Rectal smooth muscle tissue (tissue), 1 donor: ENCODE measurements at regions not wholly inside any gene's neighbourhood (a gene's known extent, or its start where the extent isn't known, plus 50 kb on each side); places are given as distances from the start of the nearest gene placed in this dataset.

Experiments
- H3K27ac ChIP-seq: one replicate; pipeline ENCODE4 v1.7.0; 2013; ENCODE audit warnings: low read depth, low read length, inconsistent platforms
- H3K27me3 ChIP-seq: one replicate; pipeline ENCODE4 v1.7.0; 2013; ENCODE audit warnings: low read length; ENCODE audit not compliant: control insufficient read depth, insufficient read depth
- H3K36me3 ChIP-seq: one replicate; pipeline ENCODE4 v1.7.0; 2013; ENCODE audit warnings: low read length; ENCODE audit not compliant: control insufficient read depth, insufficient read depth
- H3K4me1 ChIP-seq: one replicate; pipeline ENCODE4 v1.7.0; 2013; ENCODE audit warnings: low read length; ENCODE audit not compliant: control insufficient read depth, insufficient read depth
- H3K4me3 ChIP-seq: one replicate; pipeline ENCODE4 v1.7.0; 2013; ENCODE audit warnings: low read length
- H3K9ac ChIP-seq: one replicate; pipeline ENCODE4 v1.7.0; 2013; ENCODE audit warnings: low read length

DNA sequence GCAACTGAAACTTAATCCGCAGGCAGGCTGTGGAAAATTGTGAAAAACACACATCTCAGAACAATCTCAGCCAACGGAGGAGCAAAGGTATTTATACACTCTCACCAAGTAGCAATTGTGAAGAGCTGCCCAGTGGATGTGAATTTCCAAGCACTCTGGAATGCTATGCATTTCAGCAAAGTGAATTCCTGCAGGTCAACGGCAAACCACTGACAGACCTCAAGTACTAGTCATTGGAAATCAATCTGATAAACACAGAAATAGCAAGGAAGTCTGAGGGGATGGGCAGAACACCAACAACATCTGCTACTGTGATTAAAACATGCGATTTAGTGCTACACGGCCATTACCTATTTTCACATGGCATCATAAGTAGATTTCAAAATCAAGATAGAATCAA is 429.1 kb downstream of the HTR1B start:
- no peak overlapping the region for H3K9ac ChIP-seq
- H3K4me3 ChIP-seq: no peak overlapping the region
- H3K27me3 ChIP-seq: no peaks in the 10 kb centered on the region
- H3K4me1 ChIP-seq: no peaks in the 10 kb centered on the region
- no peaks in the 10 kb centered on the region for H3K36me3 ChIP-seq
- H3K27ac ChIP-seq: no peak overlapping the region

DNA sequence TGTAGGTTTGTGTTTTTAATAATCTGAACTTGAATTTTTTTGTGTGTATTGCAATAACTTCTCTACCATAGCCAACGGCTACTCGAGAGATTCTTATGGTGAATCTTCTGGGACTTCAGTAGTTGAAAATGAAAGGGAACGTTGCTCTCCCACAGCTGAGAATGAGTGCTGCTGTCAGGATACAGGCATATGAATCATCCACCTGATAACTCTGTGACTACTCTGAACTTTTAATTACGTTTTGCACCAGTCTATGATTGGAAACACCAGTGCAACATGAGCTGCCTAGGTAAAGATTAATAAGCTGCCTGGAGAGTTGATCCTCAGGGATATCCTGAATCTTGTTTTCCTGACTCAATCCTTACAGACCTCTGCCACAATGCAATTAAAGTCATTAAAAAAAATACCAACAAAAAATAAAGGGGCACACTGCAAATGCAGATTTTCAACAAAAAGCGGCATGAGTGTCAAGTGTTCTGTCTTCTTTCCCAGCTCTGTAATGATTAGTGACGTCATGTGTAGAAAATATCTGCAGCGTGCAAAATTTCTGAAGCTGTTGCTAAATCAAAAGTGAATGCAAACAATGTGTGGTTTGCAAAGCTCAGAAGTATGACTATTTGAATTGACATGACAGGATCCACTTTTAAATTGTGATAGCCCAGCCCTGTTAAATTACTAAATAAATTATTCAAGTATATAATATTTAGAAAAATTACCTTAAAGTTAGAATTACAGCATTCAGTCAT is 432.2 kb downstream of the HTR1B start:
- Histone ChIP-seq H3K9ac (no peak overlapping the region), H3K27me3 (no peaks in the 10 kb centered on the region), H3K4me1 (no peaks in the 10 kb centered on the region), H3K36me3 (no peaks in the 10 kb centered on the region), H3K27ac (no peak overlapping the region), H3K4me3 (no peak overlapping the region)

DNA sequence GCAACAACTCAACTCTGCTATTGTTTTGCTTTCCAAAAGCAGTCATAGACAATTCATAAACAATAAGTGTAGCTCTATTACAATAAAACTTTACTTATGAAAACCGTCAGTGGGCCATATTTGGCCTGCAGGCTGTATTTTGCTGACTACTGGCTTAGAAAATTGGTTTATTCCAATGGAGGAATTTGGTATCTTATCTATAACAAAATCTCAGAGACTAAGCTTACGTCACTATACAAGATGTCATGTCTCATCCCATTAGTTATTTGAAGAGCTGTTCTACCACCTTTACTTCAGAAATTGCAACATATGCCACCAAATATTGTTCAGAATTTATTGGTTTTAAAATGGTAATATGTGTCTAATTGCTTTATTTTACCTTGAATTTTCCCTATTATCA is 436.9 kb downstream of the HTR1B start:
- H3K27me3 ChIP-seq: no peaks in the 10 kb centered on the region
- H3K4me3 ChIP-seq: no peak overlapping the region
- no peak overlapping the region for H3K27ac ChIP-seq
- no peaks in the 10 kb centered on the region for H3K36me3 ChIP-seq
- no peaks in the 10 kb centered on the region for H3K4me1 ChIP-seq
- no peak overlapping the region for H3K9ac ChIP-seq

DNA sequence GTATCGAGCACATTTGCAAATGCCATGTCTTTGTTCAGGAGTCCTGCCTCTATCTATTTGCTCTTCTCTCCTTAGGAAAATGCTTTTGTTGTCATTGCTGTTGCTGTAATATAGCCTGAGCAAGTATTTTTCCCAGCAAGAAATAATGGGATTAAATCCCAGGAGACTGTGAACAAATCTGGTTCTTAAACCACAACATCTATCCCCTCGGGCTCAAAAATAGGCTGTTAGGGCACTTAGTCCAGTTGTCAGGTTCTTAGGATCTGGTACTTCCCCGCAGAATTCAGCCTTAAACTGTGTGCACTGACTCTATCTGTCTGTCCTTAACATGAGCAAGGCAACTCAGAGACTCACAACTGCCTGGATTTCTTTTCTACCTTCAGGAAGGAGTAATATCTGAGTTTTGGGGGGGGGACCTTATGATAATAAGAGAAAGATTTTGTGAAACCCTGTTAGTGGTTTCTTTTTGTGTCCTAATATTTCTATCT is 437.5 kb downstream of the HTR1B start:
- H3K4me1 ChIP-seq: no peaks in the 10 kb centered on the region
- no peak overlapping the region for H3K4me3 ChIP-seq
- no peak overlapping the region for H3K9ac ChIP-seq

DNA sequence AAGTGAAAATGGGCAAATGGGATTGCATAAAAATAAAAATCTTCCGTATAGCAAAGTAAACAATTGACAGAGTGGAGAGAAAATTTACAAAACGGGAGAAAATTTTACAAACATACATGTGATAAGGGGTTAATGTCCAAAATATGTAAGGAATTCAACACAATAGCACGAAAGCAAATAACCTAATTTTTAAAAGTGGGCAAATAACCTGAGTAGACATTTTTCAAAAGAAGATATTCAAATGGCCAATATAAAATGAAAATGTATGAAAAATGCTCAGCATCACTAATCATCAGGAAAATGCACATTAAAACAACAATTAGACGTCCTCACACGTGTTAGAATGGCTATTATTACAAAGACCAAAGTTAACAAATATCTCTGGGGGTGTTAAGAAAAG is 441.5 kb downstream of the HTR1B start:
- no peaks in the 10 kb centered on the region for H3K36me3 ChIP-seq
- no peaks in the 10 kb centered on the region for H3K4me1 ChIP-seq
- H3K4me3 ChIP-seq: no peak overlapping the region

More for the DNA sequence above, 437.5 kb downstream of the HTR1B start:
- Histone ChIP-seq H3K36me3 (no peaks in the 10 kb centered on the region), H3K27me3 (no peaks in the 10 kb centered on the region), H3K27ac (no peak overlapping the region)

DNA sequence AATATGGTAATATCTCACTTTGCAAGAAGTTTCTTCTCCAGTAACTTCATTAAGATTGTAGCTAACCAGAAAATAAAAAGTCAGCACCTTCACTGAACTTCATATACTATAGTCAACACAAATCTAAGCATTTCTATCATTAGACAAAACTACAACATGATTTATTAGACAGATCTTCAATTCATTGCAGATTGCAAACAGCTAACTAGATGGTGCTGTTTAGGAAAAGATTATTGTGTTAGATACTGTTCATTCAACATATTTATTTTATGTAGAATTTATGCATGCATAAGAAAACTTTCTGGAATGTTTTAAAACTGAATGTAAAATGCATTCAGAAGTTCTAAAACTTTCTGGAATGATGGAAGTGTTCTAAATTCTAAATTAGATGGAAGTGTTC is 442.1 kb downstream of the HTR1B start:
- no peak overlapping the region for H3K27ac ChIP-seq
- no peak overlapping the region for H3K9ac ChIP-seq
- H3K36me3 ChIP-seq: no peaks in the 10 kb centered on the region
- H3K4me3 ChIP-seq: no peak overlapping the region
- no peaks in the 10 kb centered on the region for H3K27me3 ChIP-seq
- no peaks in the 10 kb centered on the region for H3K4me1 ChIP-seq

More for the DNA sequence above, 441.5 kb downstream of the HTR1B start:
- H3K9ac ChIP-seq: no peak overlapping the region
- H3K27me3 ChIP-seq: no peaks in the 10 kb centered on the region
- no peak overlapping the region for H3K27ac ChIP-seq

DNA sequence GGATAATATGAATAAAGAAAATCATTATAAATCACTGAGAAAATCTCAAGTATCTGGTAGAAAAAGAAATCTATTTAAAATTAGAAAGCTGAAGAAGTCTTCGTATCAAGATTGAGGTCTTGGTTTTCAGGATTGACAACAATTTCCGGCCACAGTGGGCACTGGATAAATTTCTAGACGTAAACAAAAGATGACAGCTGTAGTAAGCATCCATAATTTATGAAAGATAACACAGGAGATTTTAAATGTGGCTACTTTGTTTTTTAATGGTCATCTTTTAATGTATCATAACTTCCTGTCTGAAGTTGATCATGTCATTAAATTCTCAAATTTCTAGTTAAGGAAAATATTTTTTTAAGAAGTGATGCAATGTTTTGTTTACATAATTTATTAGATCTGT is 444.2 kb downstream of the HTR1B start:
- no peaks in the 10 kb centered on the region for H3K27me3 ChIP-seq
- no peak overlapping the region for H3K27ac ChIP-seq
- H3K4me3 ChIP-seq: no peak overlapping the region
- H3K36me3 ChIP-seq: no peaks in the 10 kb centered on the region
- H3K4me1 ChIP-seq: no peaks in the 10 kb centered on the region
- H3K9ac ChIP-seq: no peak overlapping the region

DNA sequence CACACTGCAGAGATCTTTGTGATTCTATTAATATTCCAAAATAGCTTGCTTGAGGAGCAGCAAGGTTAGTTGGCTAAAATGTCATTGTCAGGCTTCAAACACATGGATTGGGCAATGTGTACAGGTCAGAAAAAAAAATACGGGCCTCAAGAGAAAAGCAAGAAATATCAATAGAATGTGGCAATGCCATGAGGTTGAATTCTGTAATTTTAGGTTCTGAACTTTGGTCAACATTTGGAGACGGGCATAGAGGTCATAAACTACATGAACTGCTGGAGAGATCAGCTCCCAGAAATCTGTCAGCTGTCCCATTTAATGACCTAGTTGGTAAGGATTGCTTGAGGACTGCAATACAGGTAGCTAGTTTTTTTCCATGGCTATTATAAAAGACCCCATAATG is 445.8 kb downstream of the HTR1B start:
- no peak overlapping the region for H3K9ac ChIP-seq
- no peaks in the 10 kb centered on the region for H3K4me1 ChIP-seq
- no peak overlapping the region for H3K4me3 ChIP-seq
- H3K27me3 ChIP-seq: no peaks in the 10 kb centered on the region
- H3K36me3 ChIP-seq: no peaks in the 10 kb centered on the region
- H3K27ac ChIP-seq: no peak overlapping the region

DNA sequence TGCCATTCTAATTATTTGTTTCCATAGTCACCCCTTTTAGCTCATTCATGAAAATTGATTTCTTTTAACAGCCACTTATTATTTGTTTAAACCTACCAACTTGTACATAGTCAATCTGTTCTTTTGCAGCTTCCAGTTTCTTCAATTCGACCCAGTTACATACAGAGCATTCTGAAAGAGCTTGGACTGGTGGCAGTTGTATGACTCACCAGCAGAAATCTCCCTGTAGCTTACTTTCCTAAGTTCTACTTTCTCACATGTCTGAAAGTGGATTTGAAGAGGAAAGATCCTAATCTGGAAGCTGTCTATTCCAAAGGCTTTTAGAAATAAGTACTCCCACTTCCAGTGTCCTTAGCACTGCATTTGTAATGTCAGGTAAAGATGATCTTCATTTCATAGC is 447.9 kb downstream of the HTR1B start:
- Histone ChIP-seq H3K36me3 (no peaks in the 10 kb centered on the region), H3K27me3 (no peaks in the 10 kb centered on the region), H3K4me1 (no peaks in the 10 kb centered on the region), H3K4me3 (no peak overlapping the region), H3K27ac (no peak overlapping the region), H3K9ac (no peak overlapping the region)

DNA sequence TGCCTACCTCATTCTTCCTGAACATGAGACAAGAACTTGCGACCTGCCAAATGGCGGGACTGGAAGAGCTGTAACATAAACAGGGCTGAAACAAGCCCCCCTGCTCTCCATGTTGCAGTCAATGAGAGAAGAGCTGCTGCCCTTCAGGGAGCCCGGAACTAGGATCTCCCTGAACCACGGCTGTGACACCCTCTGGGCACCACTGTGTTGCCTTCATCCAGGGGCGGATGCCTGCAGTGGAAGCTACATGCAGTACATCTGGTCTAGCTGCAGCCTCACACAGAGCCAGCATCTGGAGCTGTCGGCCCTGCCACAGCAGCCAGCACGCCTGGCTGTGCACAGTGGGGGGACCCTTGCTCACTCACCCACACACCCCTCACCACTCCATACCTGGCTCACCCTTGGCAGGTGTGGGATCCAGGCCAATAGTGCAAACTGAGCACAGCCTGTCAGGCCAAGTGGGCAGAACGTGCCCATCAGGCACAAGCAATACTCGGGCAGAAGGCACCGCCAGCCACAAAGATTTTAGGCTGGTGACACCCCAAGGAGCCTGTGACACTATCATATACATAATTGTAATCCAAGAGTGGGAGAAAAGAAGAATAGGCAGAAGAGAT is 451.3 kb downstream of the HTR1B start:
- Histone ChIP-seq H3K36me3 (no peaks in the 10 kb centered on the region), H3K9ac (no peak overlapping the region), H3K27ac (no peak overlapping the region), H3K4me3 (no peak overlapping the region), H3K4me1 (no peaks in the 10 kb centered on the region), H3K27me3 (no peaks in the 10 kb centered on the region)

DNA sequence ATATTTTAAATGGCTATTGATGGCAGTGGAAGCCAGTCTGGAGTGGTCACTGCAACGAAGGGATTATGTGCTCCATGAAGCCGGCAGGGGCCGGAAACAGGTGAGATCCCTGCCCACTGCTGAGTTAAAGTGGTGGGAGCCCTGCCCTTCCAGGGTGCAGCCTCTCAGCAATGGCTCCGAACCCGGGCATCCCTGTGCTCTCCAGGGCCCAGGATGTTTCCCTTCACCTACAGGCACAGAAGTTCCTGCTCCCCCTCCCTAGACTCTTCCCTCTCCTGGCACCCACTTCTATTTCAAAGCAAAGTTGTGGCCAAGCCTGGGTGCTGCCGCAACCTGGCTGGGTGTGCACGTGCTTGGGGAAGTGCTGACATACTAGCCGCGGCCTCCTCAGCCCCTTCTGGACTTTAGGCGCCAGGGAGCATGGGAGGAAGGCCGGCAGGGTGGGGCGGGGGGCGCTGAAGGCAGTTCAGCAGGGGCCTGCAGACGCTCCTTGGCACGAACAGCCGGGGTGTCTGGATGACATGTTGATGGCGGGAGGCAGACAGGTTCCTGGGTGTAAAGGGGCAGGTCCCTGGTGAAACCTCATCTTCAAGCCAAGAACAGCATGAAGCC is 452.3 kb downstream of the HTR1B start:
- H3K4me3 ChIP-seq: no peak overlapping the region

DNA sequence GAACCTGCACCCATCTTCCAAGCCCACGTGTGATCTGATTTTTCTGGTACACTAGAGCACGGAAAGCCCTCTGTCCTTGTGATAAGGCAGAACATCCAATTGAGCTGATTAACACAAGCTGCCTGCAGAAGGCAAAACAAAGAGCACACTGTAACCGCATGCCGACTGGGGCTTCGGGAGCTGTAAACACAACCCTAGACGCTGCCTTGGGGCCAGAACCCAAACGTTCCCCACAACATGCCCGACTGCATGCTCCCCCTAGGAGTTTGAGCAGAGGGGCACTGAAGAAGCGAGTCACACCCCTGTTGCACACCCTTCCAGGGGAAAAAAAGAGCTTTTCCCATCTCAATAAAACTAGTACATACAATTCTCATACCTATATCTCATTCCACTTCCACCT is 470.7 kb downstream of the HTR1B start:
- Histone ChIP-seq H3K27ac (no peak overlapping the region), H3K27me3 (no peaks in the 10 kb centered on the region), H3K36me3 (no peaks in the 10 kb centered on the region), H3K9ac (no peak overlapping the region), H3K4me1 (no peaks in the 10 kb centered on the region), H3K4me3 (no peak overlapping the region)

More for the DNA sequence above, 452.3 kb downstream of the HTR1B start:
- Histone ChIP-seq H3K4me1 (no peaks in the 10 kb centered on the region), H3K9ac (no peak overlapping the region), H3K27ac (no peak overlapping the region), H3K27me3 (no peaks in the 10 kb centered on the region), H3K36me3 (no peaks in the 10 kb centered on the region)
